Spleen (tissue), 11 donors: ENCODE measurements at regions not wholly inside any gene's neighbourhood (a gene's known extent, or its start where the extent isn't known, plus 50 kb on each side); places are given as distances from the start of the nearest gene placed in this dataset.

ENCODE experiments used
- DNase-seq: peaks from one replicate; pipeline ENCODE4 v3.0.0-alpha.2; 2020
- H3K27ac ChIP-seq, 8 donors: fragments of 200-600 bp; sonication (generic) in 7 of 8; 1 replicate in 4 of 8; 2 replicates in 4 of 8; pipeline versions ENCODE4 v1.5.0 to v1.8.0; 2016 to 2021; ENCODE audit warnings: inconsistent platforms in 4 of 8, mild to moderate bottlenecking in 4 of 8, moderate library complexity in 1 of 8
- H3K27me3 ChIP-seq, 7 donors: fragments of 200-600 bp; sonication (generic) in 6 of 7; replicated peaks in 1 of 7; 1 replicate in 4 of 7; 2 replicates in 3 of 7; pipeline versions ENCODE4 v1.5.0 to v1.8.0; 2016 to 2021; ENCODE audit warnings: inconsistent platforms in 3 of 7, mild to moderate bottlenecking in 1 of 7
- H3K36me3 ChIP-seq, 6 donors: fragments of 200-600 bp; sonication (generic) in 5 of 6; 1 replicate in 4 of 6; 2 replicates in 2 of 6; pipeline versions ENCODE4 v1.5.0 to v1.8.0; 2016 to 2021; ENCODE audit warnings: inconsistent platforms in 2 of 6
- H3K4me1 ChIP-seq, 6 donors: fragments of 200-600 bp; sonication (generic) in 5 of 6; 1 replicate in 3 of 6; 2 replicates in 3 of 6; pipeline versions ENCODE4 v1.5.0 to v1.8.0; 2016 to 2021; ENCODE audit warnings: inconsistent platforms in 3 of 6
- H3K4me3 ChIP-seq, 8 donors: fragments of 200-600 bp; sonication (generic) in 7 of 8; 1 replicate in 4 of 8; 2 replicates in 4 of 8; pipeline versions ENCODE4 v1.5.0 to v1.8.0; 2016 to 2021; ENCODE audit warnings: inconsistent platforms in 4 of 8, mild to moderate bottlenecking in 4 of 8, moderate library complexity in 2 of 8
- H3K9me3 ChIP-seq, 8 donors: fragments of 200-600 bp; sonication (generic) in 7 of 8; 1 replicate in 4 of 8; 2 replicates in 4 of 8; pipeline versions ENCODE4 v1.5.0 to v1.8.0; 2016 to 2021; ENCODE audit warnings: inconsistent platforms in 4 of 8
- CTCF ChIP-seq, 11 experiments: fragments of 200-600 bp in 7 of 11; fragments of 450-650 bp in 4 of 11; sonication (generic) in 4 of 11; IDR thresholded peaks in 8 of 11; conservative IDR thresholded peaks in 3 of 11; 1 replicate in 7 of 11; 2 replicates in 4 of 11; pipeline versions ENCODE4 v1.4.0 to v1.8.0; 2016 to 2021; ENCODE audit warnings: antibody characterized with exemption in 11 of 11, inconsistent platforms in 4 of 11, mild to moderate bottlenecking in 1 of 11
- POLR2A ChIP-seq, 3 donors: fragments of 450-650 bp; IDR thresholded peaks; one replicate each; pipeline ENCODE4 v1.5.1; 2017; ENCODE audit warnings: antibody characterized with exemption in 3 of 3, mild to moderate bottlenecking in 1 of 3
- POLR2AphosphoS5 ChIP-seq, 3 donors: sonication (generic); formaldehyde crosslinking; IDR thresholded peaks; one replicate each; pipeline ENCODE4 v1.5.1; 2017; ENCODE audit warnings: antibody characterized with exemption in 3 of 3
- WGBS, 5 donors: extraction: QIAGEN DNeasy Blood & Tissue Kit in 3 of 5; methylation state at CpG; one replicate each; pipeline versions ENCODE4 v1.1.5 to v1.1.7; 2013 to 2018; 5-methylcytosine and 5-hydroxymethylcytosine counted together
- intact Hi-C: fragments of 100-400 bp; cut with DNase I; formaldehyde crosslinking; loops from one replicate; pipeline ENCODE4 v1.15.0; 2023; ENCODE audit warnings: low total_unique reads
- donor health status: healthy with polysubstance abuse.
- donor health status: DM: no; HTN: no; CAD: no; lungs with moderate emphysema.
- donor health status: DM: no; HTN: no; CAD: no.
- donor health status: Bipolar disorder and iron deficiency.
- donor health status: healthy.
- donor health status: DM: no; HTN: no; CAD: no.
- donor health status: DM: yes; HTN: yes; CAD: no.

- DNase-seq, result no peak
- H3K4me1 ChIP-seq, result no peaks in the 10 kb centered on the region
- 41 to 62% (median 56%) methylated on average over 3 of the region's 3 CpGs for WGBS, 5 donors
- H3K4me3 ChIP-seq, result no peak overlapping the region
- intact Hi-C loops, result no loop called here
- TF ChIP-seq POLR2A (IDR thresholded peaks at IDR 0.05) (no peak), POLR2AphosphoS5 (IDR thresholded peaks at IDR 0.05) (no peak), CTCF (IDR thresholded peaks at IDR 0.05 in 8 of 11, conservative IDR thresholded peaks at IDR 0.05 in 3 of 11) (no peak)
- no peaks in the 10 kb centered on the region for H3K27me3 ChIP-seq
- no peaks in the 10 kb centered on the region for H3K36me3 ChIP-seq
- no peak overlapping the region for H3K27ac ChIP-seq
- H3K9me3 ChIP-seq, result peaks cover 0 to 32% (median 21%) of the 10 kb centered on the region in 8 donors
Observed at GRCh38 chr13:103539265-103539664, 473.0 kb upstream of the SLC10A2 start.

- Histone ChIP-seq H3K27ac (no peak overlapping the region), H3K36me3 (no peaks in the 10 kb centered on the region), H3K4me1 (no peaks in the 10 kb centered on the region), H3K27me3 (no peaks in the 10 kb centered on the region), H3K9me3 (peaks cover 0 to 17% (median 7%) of the 10 kb centered on the region in 8 donors), H3K4me3 (no peak overlapping the region)
- TF ChIP-seq POLR2A (IDR thresholded peaks at IDR 0.05), result no peak
- TF ChIP-seq POLR2AphosphoS5 (IDR thresholded peaks at IDR 0.05), result no peak
- no peak for TF ChIP-seq CTCF (IDR thresholded peaks at IDR 0.05 in 8 of 11, conservative IDR thresholded peaks at IDR 0.05 in 3 of 11)
- WGBS, 5 donors, result 83 to 93% (median 89%) methylated on average over 3 of the region's 3 CpGs
- intact Hi-C loops, result no loop called here
- no peak for DNase-seq
Observed at GRCh38 chr13:103537616-103538015, 471.4 kb upstream of the SLC10A2 start.

GRCh38 chr13:103531278-103531677 is 465.1 kb upstream of the SLC10A2 start:
- H3K27ac ChIP-seq, result no peak overlapping the region
- 40 to 71% (median 60%) methylated on average over 1 of the region's 1 CpG for WGBS, 5 donors
- no peak for TF ChIP-seq POLR2AphosphoS5 (IDR thresholded peaks at IDR 0.05)
- TF ChIP-seq POLR2A (IDR thresholded peaks at IDR 0.05), result no peak
- no peak for TF ChIP-seq CTCF (IDR thresholded peaks at IDR 0.05 in 8 of 11, conservative IDR thresholded peaks at IDR 0.05 in 3 of 11)
- no peak for DNase-seq
- no peak overlapping the region for H3K4me3 ChIP-seq
- H3K36me3 ChIP-seq, result no peaks in the 10 kb centered on the region
- H3K27me3 ChIP-seq, result no peaks in the 10 kb centered on the region
- H3K4me1 ChIP-seq, result no peaks in the 10 kb centered on the region
- intact Hi-C loops, result no loop called here
- H3K9me3 ChIP-seq, result no peaks in the 10 kb centered on the region

GRCh38 chr13:103528437-103528836 is 462.2 kb upstream of the SLC10A2 start:
- Histone ChIP-seq H3K4me1 (no peaks in the 10 kb centered on the region), H3K27ac (no peak overlapping the region), H3K9me3 (no peaks in the 10 kb centered on the region), H3K27me3 (no peaks in the 10 kb centered on the region), H3K36me3 (no peaks in the 10 kb centered on the region), H3K4me3 (no peak overlapping the region)
- intact Hi-C loops, result no loop called here
- WGBS, 5 donors, result 51 to 73% (median 63%) methylated on average over 2 of the region's 2 CpGs
- no peak for TF ChIP-seq CTCF (IDR thresholded peaks at IDR 0.05 in 8 of 11, conservative IDR thresholded peaks at IDR 0.05 in 3 of 11)
- TF ChIP-seq POLR2AphosphoS5 (IDR thresholded peaks at IDR 0.05), result no peak
- TF ChIP-seq POLR2A (IDR thresholded peaks at IDR 0.05), result no peak
- DNase-seq, result no peak
